NCI-H748 treated with DMSO at 0.1 percent for 48 hours (cell line): ENCODE measurements at regions not wholly inside any gene's neighbourhood (a gene's known extent, or its start where the extent isn't known, plus 50 kb on each side); places are given as distances from the start of the nearest gene placed in this dataset.
"Not testable (repeated sequence)": the region's sequence is repeated elsewhere in the genome, so short reads cannot be mapped to it uniquely, and the experiment has no call there.

Source experiments
- DNase-seq: peaks from one replicate; lab custom pipeline; 2025; lab: John Stamatoyannopoulos, UW

GRCh38 chr3:145177828-145178227 is 983.2 kb downstream of the PLOD2 start:
- no peak for DNase-seq

GRCh38 chr3:145182196-145182911 is 978.6 kb downstream of the PLOD2 start:
- DNase-seq, result no peak

GRCh38 chr3:145183261-145183660 is 977.7 kb downstream of the PLOD2 start:
- DNase-seq, result no peak

- DNase-seq, result no peak
These were observed 972.8 kb downstream of the PLOD2 start for GRCh38 chr3:145188079-145188770.

- DNase-seq, result no peak
These were observed 970.8 kb downstream of the PLOD2 start for GRCh38 chr3:145190138-145190537.

- DNase-seq, result no peak
These were observed 970.2 kb downstream of the PLOD2 start for GRCh38 chr3:145190761-145191160.

GRCh38 chr3:145191543-145191942 is 969.4 kb downstream of the PLOD2 start:
- no peak for DNase-seq

- DNase-seq, result no peak
These were observed 963.7 kb downstream of the PLOD2 start for GRCh38 chr3:145197051-145197820.

- no peak for DNase-seq
These were observed 963.2 kb downstream of the PLOD2 start for GRCh38 chr3:145197821-145198220.

GRCh38 chr3:145209561-145209960 is 951.4 kb downstream of the PLOD2 start:
- DNase-seq, result no peak

- peak; percentile 18 for DNase-seq
These were observed 941.4 kb downstream of the PLOD2 start for GRCh38 chr3:145219355-145220235.

- no peak for DNase-seq
These were observed 936.1 kb downstream of the PLOD2 start for GRCh38 chr3:145224886-145225285.

- no peak for DNase-seq
These were observed 917.1 kb downstream of the PLOD2 start for GRCh38 chr3:145243875-145244274.

GRCh38 chr3:145244327-145244726 is 916.7 kb downstream of the PLOD2 start:
- DNase-seq, result no peak

GRCh38 chr3:145246291-145246690 is 914.7 kb downstream of the PLOD2 start:
- no peak for DNase-seq

GRCh38 chr3:145248928-145249327 is 912.1 kb downstream of the PLOD2 start:
- DNase-seq, result no peak

GRCh38 chr3:145251311-145251710 is 909.7 kb downstream of the PLOD2 start:
- DNase-seq, result no peak

- DNase-seq, result not testable (repeated sequence)
These were observed 903.0 kb downstream of the PLOD2 start for GRCh38 chr3:145257967-145258366.

- no peak for DNase-seq
These were observed 901.7 kb downstream of the PLOD2 start for GRCh38 chr3:145259166-145259880.

GRCh38 chr3:145263458-145263857 is 897.5 kb downstream of the PLOD2 start:
- not testable (repeated sequence) for DNase-seq

- no peak for DNase-seq
These were observed 894.6 kb downstream of the PLOD2 start for GRCh38 chr3:145266368-145266767.
